GM23338 (cell line): ENCODE measurements at regions not wholly inside any gene's neighbourhood (a gene's known extent, or its start where the extent isn't known, plus 50 kb on each side); places are given as distances from the start of the nearest gene placed in this dataset.

Experiments used
- ATAC-seq: fragments of 200-7000 bp; cut with Tn5 transposase; 3 replicates; pipeline ENCODE4 v1.9.1; 2020
- DNase-seq: peaks from one replicate; pipeline ENCODE4 v3.0.0-alpha.2; 2015; ENCODE audit warnings: low spot score
- H2AFZ ChIP-seq: fragments of 200-600 bp; sonication (generic); 2 replicates; pipeline ENCODE4 v1.8.0; 2016; ENCODE audit warnings: antibody characterized with exemption, mild to moderate bottlenecking, moderate library complexity
- H3F3A ChIP-seq: fragments of 200-600 bp; sonication (generic); replicated peaks from 2 replicates; pipeline ENCODE4 v1.8.0; 2017; ENCODE audit warnings: antibody characterized with exemption, mixed run types, low read depth
- H3K27ac ChIP-seq: fragments of 200-600 bp; sonication (generic); 2 replicates; pipeline ENCODE4 v1.6.1; 2016; ENCODE audit warnings: low read depth
- H3K27me3 ChIP-seq: fragments of 200-600 bp; sonication (generic); 2 replicates; pipeline ENCODE4 v1.8.0; 2016; ENCODE audit warnings: mild to moderate bottlenecking, mixed run types, moderate library complexity; ENCODE audit not compliant: insufficient read depth
- H3K36me3 ChIP-seq: fragments of 200-600 bp; sonication (generic); 2 replicates; pipeline ENCODE4 v1.8.0; 2016; ENCODE audit warnings: mild to moderate bottlenecking; ENCODE audit not compliant: insufficient read depth
- H3K4me1 ChIP-seq: fragments of 200-600 bp; sonication (generic); 2 replicates; pipeline ENCODE4 v1.8.0; 2016; ENCODE audit warnings: mild to moderate bottlenecking, moderate library complexity; ENCODE audit not compliant: insufficient read depth
- H3K4me2 ChIP-seq: fragments of 200-600 bp; sonication (generic); 2 replicates; pipeline ENCODE4 v1.7.1; 2017; ENCODE audit warnings: mixed run types
- H3K4me3 ChIP-seq: fragments of 200-600 bp; sonication (generic); 2 replicates; pipeline ENCODE4 v1.6.1; 2016; ENCODE audit warnings: mixed run types
- H3K79me2 ChIP-seq: fragments of 200-600 bp; sonication (generic); replicated peaks from 2 replicates; pipeline ENCODE4 v1.8.0; 2017; ENCODE audit warnings: mild to moderate bottlenecking; ENCODE audit not compliant: insufficient read depth
- H3K9me2 ChIP-seq: fragments of 200-600 bp; sonication (generic); 2 replicates; pipeline ENCODE4 v1.8.0; 2017; ENCODE audit not compliant: insufficient read depth
- H4K20me1 ChIP-seq: fragments of 200-600 bp; sonication (generic); replicated peaks from 2 replicates; pipeline ENCODE4 v1.8.0; 2017; ENCODE audit warnings: mild to moderate bottlenecking; ENCODE audit not compliant: insufficient read depth
- H3K27ac Mint-ChIP-seq: 2 replicates; pipeline ENCODE4 v1.8.0; 2020; ENCODE audit warnings: inconsistent platforms, mild to moderate bottlenecking, moderate library complexity, mixed read lengths
- H3K27me3 Mint-ChIP-seq: 3 replicates; pipeline ENCODE4 v1.8.0; 2022; ENCODE audit warnings: low read depth, mild to moderate bottlenecking, moderate library complexity, mixed read lengths, inconsistent platforms; ENCODE audit not compliant: insufficient read depth, poor library complexity
- H3K36me3 Mint-ChIP-seq: 3 replicates; pipeline ENCODE4 v1.8.0; 2021; ENCODE audit warnings: low read depth, mild to moderate bottlenecking, inconsistent platforms, moderate library complexity, mixed read lengths
- H3K4me1 Mint-ChIP-seq: 3 replicates; pipeline ENCODE4 v1.8.0; 2020; ENCODE audit warnings: mild to moderate bottlenecking, inconsistent platforms, mixed read lengths
- H3K4me3 Mint-ChIP-seq: 3 replicates; pipeline ENCODE4 v1.8.0; 2021; ENCODE audit warnings: moderate library complexity, mild to moderate bottlenecking, inconsistent platforms, mixed read lengths
- H3K9me3 Mint-ChIP-seq: 3 replicates; pipeline ENCODE4 v1.8.0; 2020; ENCODE audit warnings: moderate library complexity, mild to moderate bottlenecking, inconsistent platforms, mixed read lengths
- CREB1 ChIP-seq: fragments of 250-450 bp; sonication (Bioruptor Pico); IDR thresholded peaks from 2 replicates; pipeline ENCODE4 v1.5.0; 2020; ENCODE audit warnings: low read depth, mild to moderate bottlenecking, moderate library complexity
- CTCF ChIP-seq, 2 experiments: fragments of 200-600 bp in 1 of 2; sonication (generic) in 1 of 2; conservative IDR thresholded peaks; 2 replicates each; pipeline versions ENCODE4 v1.5.1 to v1.6.1; 2016 to 2017; ENCODE audit warnings: antibody characterized with exemption in 2 of 2, low read depth in 2 of 2, mild to moderate bottlenecking in 2 of 2, moderate library complexity in 1 of 2
- ETS1 ChIP-seq: IDR thresholded peaks from 2 replicates; pipeline ENCODE4 v1.6.1; 2016; ENCODE audit warnings: antibody characterized with exemption
- EZH2phosphoT487 ChIP-seq: fragments of 200-600 bp; sonication (generic); IDR thresholded peaks from one replicate; pipeline ENCODE4 v1.8.1; 2018; ENCODE audit warnings: antibody characterized with exemption; ENCODE audit not compliant: unreplicated experiment
- POLR2AphosphoS5 ChIP-seq: IDR thresholded peaks from 2 replicates; pipeline ENCODE4 v1.6.1; 2016; ENCODE audit warnings: antibody characterized with exemption, low read depth
- REST ChIP-seq: IDR thresholded peaks from one replicate; pipeline ENCODE4 v1.6.1; 2018; ENCODE audit warnings: antibody characterized with exemption; ENCODE audit not compliant: unreplicated experiment
- STAT1 ChIP-seq: IDR thresholded peaks from one replicate; pipeline ENCODE4 v1.6.1; 2016; ENCODE audit warnings: antibody characterized with exemption; ENCODE audit not compliant: unreplicated experiment
- ZNF331 ChIP-seq: fragments of 250-450 bp; sonication (Bioruptor Pico); IDR thresholded peaks from 2 replicates; pipeline ENCODE4 v1.5.0; 2020; ENCODE audit warnings: low read depth, mild to moderate bottlenecking, moderate library complexity
- ZNF462 ChIP-seq: fragments of 250-450 bp; sonication (Bioruptor Pico); IDR thresholded peaks from 2 replicates; pipeline ENCODE4 v1.5.0; 2020; ENCODE audit warnings: mild to moderate bottlenecking, moderate library complexity

GRCh38 chr9:80028501-80028900 is 456.7 kb downstream of the TLE4 start:
- no peaks in the 10 kb centered on the region for H3K79me2 ChIP-seq
- Mint-ChIP-seq H3K9me3 (peaks cover 5% of the 10 kb centered on the region; the same call in 1 of the 3 replicates), H3K36me3 (peaks cover 7% of the 10 kb centered on the region), H3K4me3 (no peak overlapping the region), H3K4me1 (peaks cover 6% of the 10 kb centered on the region), H3K27me3 (no peaks in the 10 kb centered on the region), H3K27ac (no peak overlapping the region)
- peaks cover 15% of the 10 kb centered on the region for H3K9me2 ChIP-seq
- H3K4me1 ChIP-seq, result no peaks in the 10 kb centered on the region
- H4K20me1 ChIP-seq, result no peaks in the 10 kb centered on the region
- H3K36me3 ChIP-seq, result no peaks in the 10 kb centered on the region
- no peaks in the 10 kb centered on the region for H3F3A ChIP-seq
- no peak overlapping the region for H3K27ac ChIP-seq
- no peaks in the 10 kb centered on the region for H3K27me3 ChIP-seq
- ATAC-seq, result no peak
- H2AFZ ChIP-seq, result no peak overlapping the region
- DNase-seq, result no peak
- no peak overlapping the region for H3K4me3 ChIP-seq
- TF ChIP-seq REST (no peak), ZNF331 (CRISPR knock-in tag) (no peak), POLR2AphosphoS5 (no peak), EZH2phosphoT487 (no peak), CREB1 (CRISPR knock-in tag) (no peak), STAT1 (no peak), ZNF462 (CRISPR knock-in tag) (no peak), ETS1 (no peak), CTCF (conservative IDR thresholded peaks at IDR 0.05; ENCODE audit: low read depth in 2 of 2) (no peak)
- H3K4me2 ChIP-seq, result no peak overlapping the region
